HG03442 (cell line): ENCODE measurements at regions not wholly inside any gene's neighbourhood (a gene's known extent, or its start where the extent isn't known, plus 50 kb on each side); places are given as distances from the start of the nearest gene placed in this dataset.
"Not testable (repeated sequence)": the region's sequence is repeated elsewhere in the genome, so short reads cannot be mapped to it uniquely, and the experiment has no call there.

Source experiments
- ATAC-seq: cut with Tn5 transposase; IDR thresholded peaks from one replicate; pipeline ENCODE4 v1.9.1; 2021; ENCODE audit warnings: mild to moderate bottlenecking, moderate library complexity; ENCODE audit not compliant: unreplicated experiment

DNA sequence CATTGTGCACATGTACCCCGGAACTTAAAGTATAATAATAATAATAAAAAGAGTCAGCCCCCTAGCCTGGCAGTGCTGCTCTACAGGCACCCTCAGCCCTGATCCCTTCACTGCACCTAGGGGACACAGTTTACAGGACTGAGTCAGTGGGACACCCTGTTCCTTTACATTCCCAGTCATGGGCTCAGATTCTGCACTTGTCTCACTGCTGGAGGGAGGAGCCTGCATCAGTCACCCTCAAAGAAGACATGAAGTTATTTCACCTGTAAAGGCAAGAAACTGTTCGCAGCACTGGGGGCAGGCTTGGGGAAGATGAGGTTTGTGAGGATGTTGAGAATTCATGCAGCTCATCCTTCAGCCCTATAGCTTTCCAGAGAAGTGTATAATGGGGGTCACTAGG lies 50.7 kb upstream of the VPREB1 start:
- no peak for ATAC-seq

DNA sequence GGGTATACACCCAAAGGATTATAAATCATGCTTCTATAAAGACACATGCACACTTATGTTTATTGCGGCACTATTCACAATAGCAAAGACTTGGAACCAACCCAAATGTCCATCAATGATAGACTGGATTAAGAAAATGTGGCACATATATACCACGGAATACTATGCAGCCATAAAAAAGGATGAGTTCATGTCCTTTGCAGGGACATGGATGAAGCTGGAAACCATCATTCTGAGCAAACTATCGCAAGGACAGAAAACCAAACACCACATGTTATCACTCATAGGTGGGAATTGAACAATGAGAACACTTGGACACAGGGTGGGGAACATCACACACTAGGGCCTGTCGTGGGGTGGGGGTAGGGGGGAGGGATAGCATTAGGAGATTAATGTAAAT lies 51.1 kb upstream of the VPREB1 start:
- not testable (repeated sequence) for ATAC-seq

DNA sequence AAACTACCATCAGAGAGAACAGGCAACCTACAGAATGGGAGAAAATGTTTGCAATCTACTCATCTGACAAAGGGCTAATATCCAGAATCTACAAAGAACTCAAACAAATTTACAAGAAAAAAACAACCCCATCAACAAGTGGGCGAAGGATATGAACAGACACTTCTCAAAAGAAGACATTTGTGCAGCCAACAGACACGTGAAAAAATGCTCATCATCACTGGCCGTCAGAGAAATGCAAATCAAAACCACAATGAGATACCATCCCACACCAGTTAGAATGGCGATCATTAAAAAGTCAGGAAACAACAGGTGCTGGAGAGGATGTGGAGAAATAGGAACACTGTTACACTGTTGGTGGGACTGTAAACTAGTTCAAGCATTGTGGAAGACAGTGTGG lies 51.6 kb upstream of the VPREB1 start:
- not testable (repeated sequence) for ATAC-seq

DNA sequence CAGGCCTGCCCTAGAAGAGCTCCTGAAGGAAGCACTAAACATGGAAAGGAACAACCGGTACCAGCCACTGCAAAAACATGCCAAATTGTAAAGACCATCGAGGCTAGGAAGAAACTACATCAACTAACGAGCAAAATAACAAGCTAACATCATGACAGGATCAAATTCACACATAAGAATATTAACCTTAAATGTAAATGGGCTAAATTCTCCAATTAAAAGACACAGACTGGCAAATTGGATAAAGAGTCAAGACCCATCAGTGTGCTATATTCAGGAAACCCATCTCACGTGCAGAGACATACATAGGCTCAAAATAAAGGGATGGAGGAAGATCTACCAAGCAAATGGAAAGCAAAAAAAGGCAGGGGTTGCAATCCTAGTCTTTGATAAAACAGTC lies 54.8 kb upstream of the VPREB1 start:
- ATAC-seq = not testable (repeated sequence)

DNA sequence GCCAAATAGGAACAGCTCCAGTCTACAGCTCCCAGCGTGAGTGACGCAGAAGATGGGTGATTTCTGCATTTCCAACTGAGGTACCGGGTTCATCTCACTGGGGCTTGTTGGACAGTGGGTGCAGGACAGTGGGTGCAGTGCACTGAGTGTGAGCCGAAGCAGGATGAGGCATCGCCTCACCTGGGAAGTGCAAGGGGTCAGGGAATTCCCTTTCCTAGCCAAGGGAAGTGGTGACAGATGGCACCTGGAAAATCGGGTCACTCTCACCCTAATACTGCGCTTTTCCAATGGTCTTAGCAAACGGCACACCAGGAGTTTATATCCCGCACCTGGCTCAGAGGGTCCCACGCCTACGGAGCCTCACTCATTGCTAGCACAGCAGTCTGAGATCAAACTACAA lies 56.7 kb upstream of the VPREB1 start:
- not testable (repeated sequence) for ATAC-seq

DNA sequence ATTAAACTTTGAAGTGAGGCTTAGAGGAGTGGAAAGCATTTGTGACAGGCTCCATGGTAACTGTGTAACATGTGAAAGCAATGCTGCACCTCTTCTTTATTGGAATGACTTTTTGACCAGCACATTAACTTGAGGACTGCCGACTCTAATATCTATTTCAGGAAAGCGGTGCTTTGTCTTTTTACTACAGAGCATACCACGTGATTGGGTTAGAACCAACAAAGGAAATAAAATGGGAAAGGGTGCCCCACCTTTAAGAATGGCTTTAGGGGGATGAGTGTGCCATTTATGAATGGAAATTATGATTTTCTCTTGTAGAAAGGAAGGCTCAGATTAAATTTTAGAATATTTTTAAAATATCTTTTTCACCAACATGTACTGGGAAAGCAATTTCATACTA lies 57.3 kb upstream of the VPREB1 start:
- ATAC-seq = no peak

DNA sequence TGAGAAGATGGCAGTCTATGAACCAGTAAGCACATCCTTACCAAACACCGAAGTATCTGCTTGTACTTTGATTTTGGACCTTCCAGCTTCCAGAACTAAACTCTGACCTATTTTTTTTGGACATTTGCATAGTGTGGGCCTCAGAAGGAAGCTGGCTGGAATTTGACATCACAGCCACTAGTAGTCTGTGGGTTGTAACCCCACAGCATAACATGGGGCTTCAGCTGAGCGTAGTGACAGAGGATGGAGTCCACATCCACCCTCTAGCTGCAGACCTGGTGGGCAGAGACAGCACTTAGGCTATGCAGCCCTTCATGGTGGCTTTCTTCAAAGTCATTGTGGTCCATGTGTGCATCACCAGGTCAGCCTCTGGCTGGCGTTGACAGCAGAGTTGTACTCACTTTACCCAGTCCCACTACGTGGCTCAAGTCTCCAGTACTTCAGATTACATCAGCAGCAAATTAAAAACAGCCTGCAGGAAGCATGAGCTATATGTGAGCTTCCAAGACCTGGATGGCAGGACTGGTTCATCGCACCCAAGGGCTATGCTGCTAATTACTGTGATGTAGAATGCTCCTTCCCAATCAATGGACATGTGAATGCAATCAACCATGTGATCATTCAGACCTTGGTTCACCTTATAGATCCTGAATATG lies 58.6 kb upstream of the VPREB1 start:
- no peak for ATAC-seq

DNA sequence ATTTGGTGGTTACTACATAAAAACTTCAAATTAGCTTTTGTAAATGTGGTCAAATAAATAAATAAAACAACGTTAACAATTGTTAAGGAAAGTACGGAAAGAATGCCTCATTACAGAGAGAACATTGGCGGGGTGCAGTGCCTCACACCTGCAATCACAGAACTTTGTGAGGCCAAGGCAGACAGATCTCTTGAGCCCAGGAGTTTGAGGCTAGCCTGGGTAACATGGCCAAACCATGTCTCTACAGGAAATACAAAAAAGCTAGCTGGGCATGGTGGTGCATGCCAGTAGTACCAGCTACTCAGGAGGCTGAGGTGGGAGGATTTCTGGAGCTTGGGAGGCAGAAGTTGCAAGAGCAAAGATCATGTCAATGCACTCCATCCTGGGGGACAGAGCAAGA lies 59.4 kb upstream of the VPREB1 start:
- no peak for ATAC-seq

DNA sequence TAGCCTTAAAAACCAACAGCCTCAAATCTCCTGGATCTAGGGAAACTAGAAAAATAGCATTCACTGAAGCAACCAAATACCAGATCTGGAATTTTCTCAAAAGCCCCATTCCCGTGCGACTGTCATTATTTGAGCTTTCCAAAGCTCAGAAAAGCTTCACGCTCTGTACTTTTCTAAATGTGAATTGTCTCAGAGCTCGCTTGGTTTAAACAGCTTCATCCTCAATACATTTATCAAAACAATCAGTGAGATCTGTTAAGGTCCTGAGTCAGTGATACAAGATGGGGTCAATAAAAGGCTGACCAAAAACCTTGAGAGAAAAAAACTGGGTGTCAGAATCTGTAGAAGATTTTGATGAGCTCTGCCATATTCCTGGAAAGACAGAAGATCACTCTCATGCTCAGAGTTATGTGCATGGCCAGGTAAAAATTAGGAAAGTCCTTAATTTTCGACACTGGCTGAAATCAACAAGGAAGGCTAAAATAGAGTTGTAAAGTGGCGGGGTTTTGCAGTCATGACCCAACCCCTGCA lies 60.2 kb upstream of the VPREB1 start:
- no peak for ATAC-seq

DNA sequence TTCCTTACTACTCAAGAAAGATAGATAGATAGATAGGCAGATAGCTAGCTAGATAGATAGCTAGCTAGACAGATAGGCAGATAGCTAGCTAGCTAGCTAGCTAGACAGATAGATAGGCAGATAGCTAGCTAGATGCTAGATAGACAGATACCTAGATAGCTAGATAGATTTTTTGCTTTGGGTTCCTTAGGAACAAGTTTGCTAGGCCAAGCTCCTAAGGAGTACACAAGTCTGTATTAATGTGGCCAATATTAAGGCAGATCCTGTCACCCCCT lies 61.7 kb upstream of the VPREB1 start:
- no peak for ATAC-seq

DNA sequence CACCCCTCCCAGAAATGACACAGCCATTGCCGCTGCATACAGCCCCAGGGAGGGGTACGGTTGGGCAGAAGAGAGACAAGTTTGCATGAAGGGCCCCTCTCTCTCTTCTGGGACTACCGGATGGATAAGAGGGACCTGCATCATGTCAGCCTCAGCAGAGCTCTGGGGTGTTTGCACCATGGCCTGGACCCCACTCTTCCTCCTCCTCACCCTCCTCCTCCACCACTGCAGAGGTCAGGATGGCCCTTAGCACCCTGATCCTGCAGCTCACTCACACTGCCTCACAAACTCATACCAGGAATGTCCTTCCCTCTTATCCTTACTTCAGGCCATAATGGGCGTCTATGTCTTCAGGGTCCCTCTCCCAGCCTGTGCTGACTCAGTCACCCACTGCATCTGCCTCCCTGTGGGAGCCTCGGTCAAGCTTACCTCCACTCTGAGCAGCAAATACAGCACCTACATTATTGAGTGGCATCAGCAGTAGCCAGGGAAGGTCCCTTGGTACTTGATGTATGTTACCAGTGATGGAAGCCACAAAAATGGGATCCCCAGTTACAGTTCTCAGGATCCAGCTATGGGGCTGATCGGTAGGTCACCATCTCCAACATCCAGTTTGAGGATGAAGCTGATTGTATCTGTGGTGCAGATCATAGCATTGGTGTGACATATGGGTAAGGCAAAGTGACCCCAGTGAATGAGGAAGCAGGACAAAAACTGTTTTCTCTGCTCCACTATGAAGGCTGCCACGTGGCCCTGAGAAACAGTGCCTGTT lies 62.2 kb upstream of the VPREB1 start:
- ATAC-seq = no peak

DNA sequence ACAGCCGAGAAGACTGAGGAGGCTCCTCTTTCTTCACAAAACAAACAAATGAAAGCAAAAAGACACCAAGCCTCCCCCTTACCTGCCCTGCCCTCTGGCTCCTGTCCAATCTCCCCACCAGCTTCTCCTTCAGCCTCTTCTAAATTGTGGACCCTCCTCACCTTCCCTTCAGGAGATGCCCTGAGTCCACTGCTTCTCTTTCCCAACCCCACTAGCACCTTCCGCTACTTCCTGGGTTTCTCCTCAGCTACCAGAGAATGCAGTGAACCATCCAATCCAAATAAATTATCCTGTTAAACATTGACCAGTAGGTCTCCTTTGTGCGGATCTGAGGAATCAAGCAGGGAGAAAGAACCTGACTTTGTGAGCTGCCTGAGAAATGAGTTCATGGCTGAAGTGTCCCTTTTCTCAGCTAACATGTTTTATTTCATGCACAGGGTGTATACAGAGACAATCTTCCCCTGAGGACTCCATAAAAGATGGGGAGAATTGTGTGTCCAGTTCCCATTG lies 63.2 kb upstream of the VPREB1 start:
- ATAC-seq = no peak

DNA sequence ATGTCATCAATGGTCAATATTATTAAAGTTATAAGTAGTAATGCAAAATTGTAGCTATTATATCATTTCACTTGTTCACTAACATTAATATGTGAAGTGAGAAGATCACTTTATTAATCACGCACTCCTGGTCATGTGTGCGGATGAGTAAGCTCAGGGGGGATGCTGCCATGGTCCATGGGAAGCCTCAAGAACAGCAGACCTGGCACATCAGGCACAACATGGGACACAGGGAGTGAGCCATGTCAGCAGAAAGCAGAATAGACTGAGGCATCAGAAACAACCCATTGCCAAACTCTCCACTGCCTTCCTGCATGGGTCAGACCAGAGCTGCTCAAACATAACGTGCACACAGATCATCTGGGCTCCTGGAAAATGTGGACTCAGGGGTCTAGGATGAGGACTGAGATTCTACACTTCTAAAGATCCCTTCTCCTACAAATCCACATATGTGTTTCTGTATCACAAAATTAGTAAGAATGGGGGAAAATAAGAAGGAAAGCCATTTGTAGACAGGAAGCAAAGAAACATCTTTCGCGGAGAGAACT lies 63.8 kb upstream of the VPREB1 start:
- no peak for ATAC-seq

DNA sequence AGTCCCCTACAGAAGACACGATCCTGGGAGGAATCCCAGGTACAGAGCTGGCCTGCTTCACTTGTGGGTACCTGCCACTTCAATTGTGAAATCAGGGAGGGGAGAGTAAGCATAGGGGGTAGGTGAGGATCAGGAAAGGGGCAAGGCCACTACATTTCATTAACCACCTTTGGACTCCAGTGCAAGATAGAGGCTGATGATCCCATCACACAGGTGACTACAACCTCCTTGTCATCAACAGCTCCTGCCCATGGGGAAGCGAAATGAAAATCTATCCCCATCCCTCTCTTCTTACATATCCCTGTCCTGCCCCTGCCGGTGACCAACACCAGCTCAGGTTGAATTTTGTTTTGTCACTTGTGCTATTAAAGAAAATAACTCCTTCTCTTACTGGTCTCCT lies 64.7 kb upstream of the VPREB1 start:
- ATAC-seq = no peak

DNA sequence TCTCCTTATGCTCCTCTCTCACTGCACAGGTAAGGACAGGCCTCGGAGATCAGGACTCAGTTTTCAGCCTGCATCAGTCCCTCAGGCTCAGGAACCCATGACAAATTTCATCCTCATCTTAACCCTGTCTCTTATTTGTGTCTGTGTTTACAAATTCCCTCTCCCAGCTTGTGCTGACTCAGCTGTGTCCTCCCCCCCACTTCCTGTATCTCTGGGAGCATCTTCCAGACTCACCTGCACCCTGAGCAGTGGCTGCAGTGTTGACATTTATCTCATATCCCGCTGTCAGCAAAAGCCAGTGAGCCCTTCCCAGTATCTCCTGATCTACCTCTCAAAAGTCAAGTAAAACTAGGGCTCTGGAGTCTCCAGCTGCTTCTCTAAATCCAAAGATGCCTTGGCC lies 65.6 kb upstream of the VPREB1 start:
- no peak for ATAC-seq

DNA sequence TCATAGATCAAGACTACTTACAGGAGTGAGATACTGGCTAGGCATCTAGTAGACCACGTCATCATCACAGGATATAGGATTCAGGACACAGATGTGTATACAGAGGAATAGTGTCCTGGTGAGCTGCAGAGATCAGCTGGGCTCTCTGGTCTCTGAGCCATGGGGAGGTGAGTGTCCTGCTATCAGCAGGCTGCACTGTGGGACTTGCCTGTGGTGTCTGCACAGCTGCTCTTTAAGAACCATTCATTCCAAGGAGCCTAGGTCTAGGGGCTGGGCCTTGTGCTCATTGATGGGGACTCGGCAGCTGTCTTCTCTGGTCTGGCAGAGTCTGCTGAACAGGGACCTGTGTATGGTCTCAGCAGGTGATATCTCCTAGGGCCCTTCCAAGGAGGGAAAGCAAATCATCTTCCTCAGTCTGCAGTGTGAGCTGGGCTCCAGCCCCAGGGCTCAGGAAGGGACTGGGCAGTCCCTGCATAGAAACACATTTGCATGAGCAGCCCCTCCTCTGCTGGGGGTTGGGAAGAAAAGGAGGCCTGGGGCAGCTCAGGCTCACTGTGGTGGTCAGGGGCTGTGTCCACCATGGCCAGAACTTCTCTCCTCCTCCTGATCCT lies 66.1 kb upstream of the VPREB1 start:
- no peak for ATAC-seq

DNA sequence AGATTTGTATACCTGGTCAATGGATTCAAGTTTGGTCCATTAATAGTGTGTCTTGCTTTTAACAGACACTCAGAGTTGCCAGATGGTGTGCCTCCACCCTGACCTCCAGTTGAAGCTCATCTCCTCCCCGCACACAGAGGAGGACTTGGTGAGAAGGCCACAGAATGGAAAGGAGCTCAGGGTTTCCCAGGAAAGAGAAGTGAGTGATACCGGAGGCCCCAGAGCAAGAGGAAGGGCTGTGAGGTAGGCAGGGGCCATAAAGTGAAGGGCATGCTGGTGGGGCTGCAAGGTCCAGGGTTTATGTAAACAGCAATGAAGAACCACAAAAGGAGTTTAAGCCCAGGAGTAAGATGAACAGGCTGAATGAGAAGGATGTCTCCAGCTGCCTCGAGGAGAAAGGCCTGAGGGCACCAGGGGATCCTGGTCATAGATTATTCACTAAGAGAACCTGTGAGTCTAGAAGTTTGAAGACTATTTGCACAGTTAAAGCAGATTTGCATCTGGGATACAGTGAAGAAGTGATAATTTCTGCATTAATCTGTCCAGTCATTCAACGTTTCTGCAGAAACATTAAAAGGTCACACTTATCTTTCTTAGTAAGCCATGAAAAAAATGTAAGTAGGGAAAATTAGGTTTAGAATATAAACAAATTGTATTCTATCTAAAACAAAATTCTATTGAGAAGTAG lies 67.5 kb upstream of the VPREB1 start:
- no peak for ATAC-seq

DNA sequence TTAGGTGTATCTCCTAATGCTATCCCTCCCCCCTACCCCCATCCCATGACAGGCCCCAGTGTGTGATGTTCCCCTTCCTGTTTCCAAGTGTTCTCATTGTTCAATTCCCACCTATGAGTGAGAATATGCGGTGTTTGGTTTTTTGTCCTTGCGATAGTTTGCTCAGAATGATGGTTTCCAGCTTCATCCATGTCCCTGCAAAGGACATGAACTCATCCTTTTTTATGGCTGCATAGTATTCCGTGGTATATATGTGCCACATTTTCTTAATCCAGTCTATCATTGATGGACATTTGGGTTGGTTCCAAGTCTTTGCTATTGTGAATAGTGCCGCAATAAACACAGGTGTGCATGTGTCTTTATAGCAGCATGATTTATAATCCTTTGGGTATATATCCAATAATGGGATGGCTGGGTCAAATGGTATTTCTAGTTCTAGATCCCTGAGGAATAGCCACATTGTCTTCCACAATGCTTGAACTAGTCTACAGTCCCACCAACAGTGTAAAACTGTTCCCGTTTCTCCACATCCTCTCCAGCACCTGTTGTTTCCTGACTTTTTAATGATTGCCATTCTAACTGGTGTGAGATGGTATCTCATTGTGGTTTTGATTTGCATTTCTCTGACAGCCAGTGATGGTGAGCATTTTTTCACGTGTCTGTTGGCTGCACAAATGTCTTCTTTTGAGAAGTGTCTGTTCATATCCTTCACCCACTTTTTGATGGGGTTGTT lies 71.5 kb upstream of the VPREB1 start:
- not testable (repeated sequence) for ATAC-seq

DNA sequence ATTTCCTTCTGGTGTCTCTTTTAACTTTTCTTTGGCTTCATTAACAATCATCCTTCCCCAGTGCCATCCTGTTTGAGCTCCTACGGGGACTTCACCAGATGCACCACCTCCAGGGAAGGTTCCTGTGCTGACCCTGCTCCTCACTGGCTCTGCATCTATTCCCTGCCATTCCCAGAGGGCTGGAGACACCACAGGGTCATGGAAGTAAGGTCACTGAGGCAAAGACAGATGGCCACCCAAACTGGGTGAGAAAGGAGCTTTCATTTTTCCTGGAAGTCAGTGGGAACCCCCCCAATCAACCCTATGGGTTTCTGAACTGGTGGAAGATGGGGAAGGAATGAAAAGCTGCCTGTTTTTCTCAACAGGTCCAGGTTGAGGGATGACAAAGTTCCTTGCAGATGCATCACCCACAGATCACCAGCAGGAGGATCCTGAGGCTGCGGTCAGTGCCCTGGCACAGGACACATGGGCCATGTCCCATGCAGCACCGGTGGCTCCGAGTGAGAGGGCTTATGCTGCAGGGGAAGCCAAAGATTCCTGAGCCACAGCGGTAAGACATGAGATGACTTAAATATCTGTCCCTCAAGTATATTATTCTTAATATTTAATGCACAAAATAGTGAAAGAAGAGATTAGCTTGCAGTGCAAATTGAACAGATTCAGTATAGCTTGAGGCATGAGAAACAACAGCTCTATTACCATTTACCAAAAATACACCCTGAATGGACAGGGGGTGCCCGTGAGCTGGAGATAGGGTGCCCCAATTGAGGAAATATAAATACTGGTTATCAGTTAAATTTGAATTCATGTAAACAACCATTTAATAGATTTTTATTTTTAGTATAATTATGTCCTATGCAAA lies 73.0 kb upstream of the VPREB1 start:
- no peak for ATAC-seq

DNA sequence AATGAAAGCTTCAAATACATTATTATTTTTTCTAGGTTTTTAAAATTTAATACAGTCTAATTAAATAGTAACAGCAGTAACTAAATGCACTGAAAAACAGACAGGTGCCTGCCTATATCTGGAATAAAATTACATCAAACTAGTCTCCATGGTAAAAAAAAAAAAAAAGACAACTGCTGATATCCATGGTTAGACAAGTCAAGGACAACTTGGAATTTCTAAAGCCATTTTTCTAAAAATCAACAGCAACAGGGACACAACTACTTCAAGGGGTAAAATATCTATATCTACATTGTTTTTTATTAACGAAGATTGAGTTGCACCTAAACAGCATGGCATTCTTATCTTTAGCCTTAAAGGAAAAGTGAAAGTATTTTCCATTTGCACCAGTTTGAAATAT lies 74.7 kb upstream of the VPREB1 start:
- ATAC-seq = no peak
